Nephron progenitor cell (in vitro differentiated cells): ENCODE measurements at regions not wholly inside any gene's neighbourhood (a gene's known extent, or its start where the extent isn't known, plus 50 kb on each side); places are given as distances from the start of the nearest gene placed in this dataset.

Experiments used
- DNase-seq: peaks from one replicate; pipeline ENCODE4 v3.0.0; 2021
- H3K27ac Mint-ChIP-seq: 2 replicates; pipeline ENCODE4 v1.8.0; 2021; ENCODE audit warnings: mild to moderate bottlenecking, moderate library complexity, mixed read lengths
- H3K27me3 Mint-ChIP-seq: 2 replicates; pipeline ENCODE4 v1.8.0; 2021; ENCODE audit warnings: mild to moderate bottlenecking, low read depth, mixed read lengths; ENCODE audit not compliant: poor library complexity
- H3K36me3 Mint-ChIP-seq: 2 replicates; pipeline ENCODE4 v1.8.0; 2021; ENCODE audit warnings: low read depth, mixed read lengths
- H3K4me1 Mint-ChIP-seq: 2 replicates; pipeline ENCODE4 v1.8.0; 2021; ENCODE audit warnings: mixed read lengths
- H3K4me3 Mint-ChIP-seq: 2 replicates; pipeline ENCODE4 v1.8.0; 2021; ENCODE audit warnings: mild to moderate bottlenecking, moderate library complexity, mixed read lengths
- H3K9me3 Mint-ChIP-seq: 2 replicates; pipeline ENCODE4 v1.8.0; 2021; ENCODE audit warnings: mild to moderate bottlenecking, moderate library complexity, mixed read lengths
- CTCF ChIP-seq: fragments of 200-600 bp; sonication (generic); IDR thresholded peaks from 2 replicates; pipeline ENCODE4 v1.5.0; 2021; ENCODE audit warnings: antibody characterized with exemption

- H3K27ac Mint-ChIP-seq: no peak overlapping the region
Measured at GRCh38 chr11:128026596-128026995, 560.8 kb downstream of the ETS1 start.

GRCh38 chr11:128022761-128023160, 564.6 kb downstream of the ETS1 start:
- H3K4me3 Mint-ChIP-seq: no peak overlapping the region

More at GRCh38 chr11:128026596-128026995, 560.8 kb downstream of the ETS1 start:
- H3K4me3 Mint-ChIP-seq: no peak overlapping the region
- H3K27me3 Mint-ChIP-seq: no peaks in the 10 kb centered on the region
- no peak for DNase-seq
- peaks cover 30% of the 10 kb centered on the region for H3K4me1 Mint-ChIP-seq
- H3K9me3 Mint-ChIP-seq: peaks cover 9% of the 10 kb centered on the region
- H3K36me3 Mint-ChIP-seq: no peaks in the 10 kb centered on the region
- no peak for TF ChIP-seq CTCF

GRCh38 chr11:128022007-128022368, 565.4 kb downstream of the ETS1 start:
- no peak overlapping the region for H3K4me3 Mint-ChIP-seq
- H3K36me3 Mint-ChIP-seq: no peaks in the 10 kb centered on the region
- H3K9me3 Mint-ChIP-seq: peaks cover 4% of the 10 kb centered on the region
- TF ChIP-seq CTCF: peak; percentile 3
- DNase-seq: no peak
- H3K4me1 Mint-ChIP-seq: peaks cover 26% of the 10 kb centered on the region
- H3K27me3 Mint-ChIP-seq: peaks cover 7% of the 10 kb centered on the region
- H3K27ac Mint-ChIP-seq: no peak overlapping the region

More at GRCh38 chr11:128022761-128023160, 564.6 kb downstream of the ETS1 start:
- Mint-ChIP-seq H3K4me1 (peaks cover 26% of the 10 kb centered on the region), H3K27me3 (peaks cover 7% of the 10 kb centered on the region), H3K9me3 (peaks cover 9% of the 10 kb centered on the region), H3K27ac (no peak overlapping the region), H3K36me3 (no peaks in the 10 kb centered on the region)
- DNase-seq: no peak
- TF ChIP-seq CTCF: no peak

GRCh38 chr11:128021349-128022006, 565.9 kb downstream of the ETS1 start:
- Mint-ChIP-seq H3K36me3 (no peaks in the 10 kb centered on the region), H3K4me3 (no peak overlapping the region)
- DNase-seq: peak; percentile 48

GRCh38 chr11:128018692-128019091, 568.7 kb downstream of the ETS1 start:
- no peak for TF ChIP-seq CTCF
- Mint-ChIP-seq H3K4me3 (no peak overlapping the region), H3K27me3 (peaks cover 11% of the 10 kb centered on the region), H3K27ac (no peak overlapping the region), H3K4me1 (peaks cover 15% of the 10 kb centered on the region), H3K36me3 (no peaks in the 10 kb centered on the region), H3K9me3 (no peaks in the 10 kb centered on the region)
- DNase-seq: no peak

More at GRCh38 chr11:128021349-128022006, 565.9 kb downstream of the ETS1 start:
- H3K9me3 Mint-ChIP-seq: peaks cover under 1% of the 10 kb centered on the region
- no peak overlapping the region for H3K27ac Mint-ChIP-seq
- TF ChIP-seq CTCF: peak; percentile 64
- peaks cover 7% of the 10 kb centered on the region for H3K27me3 Mint-ChIP-seq
- H3K4me1 Mint-ChIP-seq: peaks cover 26% of the 10 kb centered on the region

GRCh38 chr11:128005562-128005961, 581.8 kb downstream of the ETS1 start:
- DNase-seq: no peak
- peaks cover 3% of the 10 kb centered on the region for H3K4me1 Mint-ChIP-seq
- no peak for TF ChIP-seq CTCF
- peaks cover 44% of the 10 kb centered on the region for H3K9me3 Mint-ChIP-seq
- no peak overlapping the region for H3K4me3 Mint-ChIP-seq
- H3K36me3 Mint-ChIP-seq: peaks cover 22% of the 10 kb centered on the region
- H3K27ac Mint-ChIP-seq: no peak overlapping the region
- H3K27me3 Mint-ChIP-seq: peaks cover 4% of the 10 kb centered on the region
